ENCODE measurements at regions not wholly inside any gene's neighbourhood (a gene's known extent, or its start where the extent isn't known, plus 50 kb on each side); places are given as distances from the start of the nearest gene placed in this dataset.
"Not testable (repeated sequence)": the region's sequence is repeated elsewhere in the genome, so short reads cannot be mapped to it uniquely, and the experiment has no call there.

GRCh38 chr7:39863675-39864322 is 86.3 kb upstream of the CDK13 start:
- not testable (repeated sequence) for H3K23ac ChIP-seq (ENCODE audit: insufficient read length, low read depth, low read length); H4K91ac ChIP-seq (ENCODE audit: insufficient read length, low read depth, low read length); H2AFZ ChIP-seq (ENCODE audit: low read length); H2BK120ac ChIP-seq (ENCODE audit: low read depth, low read length, poor library complexity, severe bottlenecking); H3T11ph ChIP-seq (ENCODE audit: low read length); H4K8ac ChIP-seq (replicated peaks; ENCODE audit: insufficient read length, low read depth, low read length); H3K4me1 ChIP-seq (ENCODE audit: insufficient read depth, low read length); H4K20me1 ChIP-seq (ENCODE audit: control insufficient read depth, insufficient read depth, insufficient read length); H3K4ac ChIP-seq (ENCODE audit: low read depth, low read length); H3K9me3 Mint-ChIP-seq; H3K27ac Mint-ChIP-seq; H3K27ac ChIP-seq (ENCODE audit: insufficient read length, low read depth, low read length); H3K56ac ChIP-seq (ENCODE audit: insufficient read length, low read depth, low read length); H2BK5ac ChIP-seq (ENCODE audit: insufficient read length, low read length); H3K23me2 ChIP-seq (ENCODE audit: insufficient read length, low read depth, low read length, poor library complexity, severe bottlenecking); H3K36me3 Mint-ChIP-seq (ENCODE audit: insufficient read depth in 1 of 3, low read depth in 3 of 3); DNase-seq; H3K27me3 Mint-ChIP-seq (ENCODE audit: low read depth); H3K18ac ChIP-seq (ENCODE audit: insufficient read length, low read depth, low read length); H2BK15ac ChIP-seq (ENCODE audit: low read depth, low read length); H2AK5ac ChIP-seq (ENCODE audit: insufficient read length, low read length); H3K4me2 ChIP-seq (ENCODE audit: insufficient read depth, insufficient read length, low read length); H4K5ac ChIP-seq (ENCODE audit: insufficient read length, low read depth, low read length); H2BK12ac ChIP-seq (ENCODE audit: insufficient read length, low read depth, low read length); H3K4me1 Mint-ChIP-seq; H3K9me3 ChIP-seq (ENCODE audit: control insufficient read depth, low read depth, low read length); H3K14ac ChIP-seq (ENCODE audit: insufficient read depth, low read length); H3K79me1 ChIP-seq (ENCODE audit: insufficient read depth, low read depth, low read length, poor library complexity, severe bottlenecking); H3K27me3 ChIP-seq (ENCODE audit: insufficient read depth, low read length); H3K9ac ChIP-seq (ENCODE audit: extremely low read depth, insufficient read length, low read length); H3K79me2 ChIP-seq (ENCODE audit: insufficient read depth, low read length); H3K4me3 Mint-ChIP-seq; H2BK20ac ChIP-seq (ENCODE audit: low read depth, low read length, poor library complexity, severe bottlenecking)
- peak; percentile 55 for TF ChIP-seq CTCF (conservative IDR thresholded peaks at IDR 0.05)
- no CpG with 5 or more reads among the region's 3 CpGs for WGBS (ENCODE audit: extremely low coverage, insufficient read length, low lambda C conversion rate)

DNA sequence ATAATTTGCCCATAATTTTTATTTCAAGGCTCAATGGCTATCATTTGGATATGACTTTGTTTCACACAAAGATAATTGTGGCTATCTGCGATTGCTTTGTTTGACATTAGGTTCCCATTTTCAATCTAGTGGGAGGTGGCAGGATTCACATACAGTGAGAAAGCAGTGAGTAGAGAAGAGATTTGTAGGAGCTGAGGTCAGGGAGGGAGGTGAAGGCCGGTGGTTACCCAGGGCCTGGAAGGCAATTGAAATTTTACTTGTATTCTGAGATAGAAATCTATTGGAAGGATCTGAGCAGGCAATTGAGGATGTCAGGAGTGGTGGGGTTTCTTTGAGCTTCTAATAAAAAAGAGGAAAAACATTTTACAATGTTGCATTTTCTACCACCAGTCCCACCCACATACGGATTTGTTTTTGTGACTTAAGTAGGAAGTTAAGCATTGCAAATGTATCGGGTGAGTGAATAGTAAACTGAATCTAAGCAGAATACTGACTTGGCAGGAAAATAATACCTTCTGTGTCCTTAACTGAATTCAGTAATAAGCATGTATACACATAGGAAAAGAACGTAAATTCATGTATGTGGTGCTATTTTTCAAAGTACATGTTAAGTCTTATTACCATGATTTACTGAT is 80.1 kb upstream of the CDK13 start:
- H3K4me3 Mint-ChIP-seq; H3K4ac ChIP-seq (ENCODE audit: low read depth, low read length); H4K5ac ChIP-seq (ENCODE audit: insufficient read length, low read depth, low read length); H2BK5ac ChIP-seq (ENCODE audit: insufficient read length, low read length); H3K18ac ChIP-seq (ENCODE audit: insufficient read length, low read depth, low read length); H3K4me1 ChIP-seq (ENCODE audit: insufficient read depth, low read length); H3K27me3 ChIP-seq (ENCODE audit: insufficient read depth, low read length); H3K79me1 ChIP-seq (ENCODE audit: insufficient read depth, low read depth, low read length, poor library complexity, severe bottlenecking); H3K23me2 ChIP-seq (ENCODE audit: insufficient read length, low read depth, low read length, poor library complexity, severe bottlenecking); H2BK15ac ChIP-seq (ENCODE audit: low read depth, low read length); H3K9me3 ChIP-seq (ENCODE audit: control insufficient read depth, low read depth, low read length); H3K14ac ChIP-seq (ENCODE audit: insufficient read depth, low read length); H3K9ac ChIP-seq (ENCODE audit: extremely low read depth, insufficient read length, low read length); H3K9me3 Mint-ChIP-seq; H3K4me1 Mint-ChIP-seq; H3T11ph ChIP-seq (ENCODE audit: low read length); H3K23ac ChIP-seq (ENCODE audit: insufficient read length, low read depth, low read length); H2BK120ac ChIP-seq (ENCODE audit: low read depth, low read length, poor library complexity, severe bottlenecking); H4K8ac ChIP-seq (replicated peaks; ENCODE audit: insufficient read length, low read depth, low read length); H2BK20ac ChIP-seq (ENCODE audit: low read depth, low read length, poor library complexity, severe bottlenecking); H3K27ac ChIP-seq (ENCODE audit: insufficient read length, low read depth, low read length); H2AK5ac ChIP-seq (ENCODE audit: insufficient read length, low read length); H4K91ac ChIP-seq (ENCODE audit: insufficient read length, low read depth, low read length); H3K36me3 Mint-ChIP-seq (ENCODE audit: insufficient read depth in 1 of 3, low read depth in 3 of 3); H4K20me1 ChIP-seq (ENCODE audit: control insufficient read depth, insufficient read depth, insufficient read length); DNase-seq; H2AFZ ChIP-seq (ENCODE audit: low read length); H3K4me2 ChIP-seq (ENCODE audit: insufficient read depth, insufficient read length, low read length); H3K79me2 ChIP-seq (ENCODE audit: insufficient read depth, low read length); H3K27me3 Mint-ChIP-seq (ENCODE audit: low read depth); H3K56ac ChIP-seq (ENCODE audit: insufficient read length, low read depth, low read length); H2BK12ac ChIP-seq (ENCODE audit: insufficient read length, low read depth, low read length): not testable (repeated sequence)
- no CpG with 5 or more reads among the region's 5 CpGs for WGBS (ENCODE audit: extremely low coverage, insufficient read length, low lambda C conversion rate)
- H3K27ac Mint-ChIP-seq = peak overlapping the region in 2 of 3 experiments; percentile 6 to 39; a peak in 4 of 7 replicates
